Sigmoid colon (tissue), 6 donors: ENCODE measurements at regions not wholly inside any gene's neighbourhood (a gene's known extent, or its start where the extent isn't known, plus 50 kb on each side); places are given as distances from the start of the nearest gene placed in this dataset.

ENCODE experiments used
- DNase-seq: peaks from one replicate; pipeline ENCODE4 v3.0.0-alpha.2; 2019
- H3K27ac ChIP-seq, 4 donors: fragments of 200-600 bp; sonication (generic); one replicate each; pipeline ENCODE4 v1.5.1; 2016 to 2019; ENCODE audit warnings: mild to moderate bottlenecking in 1 of 4
- H3K27me3 ChIP-seq, 3 donors: fragments of 200-600 bp; sonication (generic); one replicate each; pipeline ENCODE4 v1.5.1; 2019; ENCODE audit warnings: mild to moderate bottlenecking in 1 of 3
- H3K36me3 ChIP-seq, 4 donors: fragments of 200-600 bp; sonication (generic); one replicate each; pipeline ENCODE4 v1.5.1; 2016 to 2019
- H3K4me1 ChIP-seq, 4 donors: fragments of 200-600 bp; sonication (generic); one replicate each; pipeline ENCODE4 v1.5.1; 2017 to 2019
- H3K4me3 ChIP-seq, 4 donors: fragments of 200-600 bp; sonication (generic); one replicate each; pipeline ENCODE4 v1.5.1; 2017 to 2019; ENCODE audit warnings: mild to moderate bottlenecking in 2 of 4, moderate library complexity in 1 of 4
- H3K9me3 ChIP-seq, 4 donors: fragments of 200-600 bp in 3 of 4; sonication (generic) in 3 of 4; one replicate each; pipeline versions ENCODE4 v1.5.1 to v1.6.1; 2013 to 2019
- EP300 ChIP-seq, 4 donors: sonication (generic); formaldehyde crosslinking; IDR thresholded peaks; one replicate each; pipeline ENCODE4 v1.6.1; 2017; ENCODE audit warnings: antibody characterized with exemption in 4 of 4
- POLR2A ChIP-seq, 2 donors: fragments of 450-650 bp; IDR thresholded peaks; one replicate each; pipeline ENCODE4 v1.6.1; 2016; ENCODE audit warnings: antibody characterized with exemption in 2 of 2, mild to moderate bottlenecking in 2 of 2, moderate library complexity in 2 of 2
- POLR2AphosphoS5 ChIP-seq, 4 donors: sonication (generic); formaldehyde crosslinking; IDR thresholded peaks; one replicate each; pipeline ENCODE4 v1.6.1; 2017; ENCODE audit warnings: antibody characterized with exemption in 4 of 4
- WGBS, 2 donors: extraction: QIAGEN DNeasy Blood & Tissue Kit; methylation state at CpG; one replicate each; pipeline ENCODE4 v1.1.7; 2013; 5-methylcytosine and 5-hydroxymethylcytosine counted together
- intact Hi-C: fragments of 100-400 bp; cut with DNase I; formaldehyde crosslinking; loops from one replicate; pipeline ENCODE4 v1.15.1; 2023
- TF ChIP-seq, protein P1 (sequence below), 4 experiments: fragments of 450-650 bp in 3 of 4; fragments of 200-600 bp in 1 of 4; IDR thresholded peaks; one replicate each; pipeline ENCODE4 v1.5.1; 2016 to 2019; ENCODE audit warnings: antibody characterized with exemption in 4 of 4, mild to moderate bottlenecking in 3 of 4, moderate library complexity in 2 of 4
- donor health status: healthy with polysubstance abuse.
- donor health status: healthy.

- Histone ChIP-seq H3K4me3 (no peak overlapping the region), H3K27ac (no peak overlapping the region), H3K27me3 (no peaks in the 10 kb centered on the region), H3K4me1 (no peaks in the 10 kb centered on the region), H3K36me3 (no peaks in the 10 kb centered on the region), H3K9me3 (no peaks in the 10 kb centered on the region)
- 81 to 91% methylated on average over 10 of the region's 10 CpGs for WGBS, 2 donors
- TF ChIP-seq POLR2AphosphoS5 (IDR thresholded peaks at IDR 0.05) (no peak), POLR2A (IDR thresholded peaks at IDR 0.05) (no peak), EP300 (IDR thresholded peaks at IDR 0.05) (no peak)
- TF ChIP-seq, protein P1, sequence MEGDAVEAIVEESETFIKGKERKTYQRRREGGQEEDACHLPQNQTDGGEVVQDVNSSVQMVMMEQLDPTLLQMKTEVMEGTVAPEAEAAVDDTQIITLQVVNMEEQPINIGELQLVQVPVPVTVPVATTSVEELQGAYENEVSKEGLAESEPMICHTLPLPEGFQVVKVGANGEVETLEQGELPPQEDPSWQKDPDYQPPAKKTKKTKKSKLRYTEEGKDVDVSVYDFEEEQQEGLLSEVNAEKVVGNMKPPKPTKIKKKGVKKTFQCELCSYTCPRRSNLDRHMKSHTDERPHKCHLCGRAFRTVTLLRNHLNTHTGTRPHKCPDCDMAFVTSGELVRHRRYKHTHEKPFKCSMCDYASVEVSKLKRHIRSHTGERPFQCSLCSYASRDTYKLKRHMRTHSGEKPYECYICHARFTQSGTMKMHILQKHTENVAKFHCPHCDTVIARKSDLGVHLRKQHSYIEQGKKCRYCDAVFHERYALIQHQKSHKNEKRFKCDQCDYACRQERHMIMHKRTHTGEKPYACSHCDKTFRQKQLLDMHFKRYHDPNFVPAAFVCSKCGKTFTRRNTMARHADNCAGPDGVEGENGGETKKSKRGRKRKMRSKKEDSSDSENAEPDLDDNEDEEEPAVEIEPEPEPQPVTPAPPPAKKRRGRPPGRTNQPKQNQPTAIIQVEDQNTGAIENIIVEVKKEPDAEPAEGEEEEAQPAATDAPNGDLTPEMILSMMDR (IDR thresholded peaks at IDR 0.05), result no peak
- DNase-seq, result no peak
- intact Hi-C loops, result no loop called here
Observed at GRCh38 chr5:56321236-56321881, 88.2 kb upstream of the ANKRD55 start.

GRCh38 chr5:56320686-56321085 is 87.6 kb upstream of the ANKRD55 start:
- intact Hi-C loops, result no loop called here
- no peaks in the 10 kb centered on the region for H3K36me3 ChIP-seq
- H3K27ac ChIP-seq, result no peak overlapping the region
- DNase-seq, result no peak
- H3K27me3 ChIP-seq, result no peaks in the 10 kb centered on the region
- WGBS, 2 donors, result 82 to 95% methylated on average over 3 of the region's 3 CpGs
- TF ChIP-seq POLR2AphosphoS5 (IDR thresholded peaks at IDR 0.05), result no peak
- TF ChIP-seq, protein P1 (IDR thresholded peaks at IDR 0.05), result no peak
- TF ChIP-seq POLR2A (IDR thresholded peaks at IDR 0.05), result no peak
- no peak for TF ChIP-seq EP300 (IDR thresholded peaks at IDR 0.05)
- no peak overlapping the region for H3K4me3 ChIP-seq
- H3K9me3 ChIP-seq, result no peaks in the 10 kb centered on the region
- H3K4me1 ChIP-seq, result no peaks in the 10 kb centered on the region

- no peak for TF ChIP-seq POLR2AphosphoS5 (IDR thresholded peaks at IDR 0.05)
- TF ChIP-seq, protein P1 (IDR thresholded peaks at IDR 0.05), result no peak
- TF ChIP-seq POLR2A (IDR thresholded peaks at IDR 0.05), result no peak
- TF ChIP-seq EP300 (IDR thresholded peaks at IDR 0.05), result no peak
- H3K27ac ChIP-seq, result peak overlapping the region in 2 of 4 donors; percentile 11 to 40
- H3K27me3 ChIP-seq, result no peaks in the 10 kb centered on the region
- no peaks in the 10 kb centered on the region for H3K4me1 ChIP-seq
- H3K4me3 ChIP-seq, result no peak overlapping the region
- WGBS, 2 donors, result 79 to 85% methylated on average over 19 of the region's 19 CpGs
- intact Hi-C loops, result no loop called here
- no peaks in the 10 kb centered on the region for H3K36me3 ChIP-seq
- H3K9me3 ChIP-seq, result no peaks in the 10 kb centered on the region
- peak; percentile 69 for DNase-seq
Observed at GRCh38 chr5:56319526-56320181, 86.5 kb upstream of the ANKRD55 start.

GRCh38 chr5:56317923-56318561 is 84.9 kb upstream of the ANKRD55 start:
- intact Hi-C loops, result no loop called here
- Histone ChIP-seq H3K36me3 (no peaks in the 10 kb centered on the region), H3K4me3 (no peak overlapping the region), H3K4me1 (no peaks in the 10 kb centered on the region), H3K27me3 (no peaks in the 10 kb centered on the region), H3K9me3 (no peaks in the 10 kb centered on the region), H3K27ac (no peak overlapping the region)
- DNase-seq, result no peak
- TF ChIP-seq, protein P1 (IDR thresholded peaks at IDR 0.05), result no peak
- no peak for TF ChIP-seq POLR2AphosphoS5 (IDR thresholded peaks at IDR 0.05)
- no peak for TF ChIP-seq POLR2A (IDR thresholded peaks at IDR 0.05)
- no peak for TF ChIP-seq EP300 (IDR thresholded peaks at IDR 0.05)
- 72 to 85% methylated on average over 7 of the region's 7 CpGs for WGBS, 2 donors
